Suprapubic skin (tissue), 4 donors: ENCODE measurements at regions not wholly inside any gene's neighbourhood (a gene's known extent, or its start where the extent isn't known, plus 50 kb on each side); places are given as distances from the start of the nearest gene placed in this dataset.

Experiments
- DNase-seq, 2 donors: peaks; one replicate each; pipeline ENCODE4 v3.0.0-alpha.2; 2019; ENCODE audit warnings: low spot score in 2 of 2
- H3K27ac ChIP-seq: fragments of 200-600 bp; sonication (generic); one replicate; pipeline ENCODE4 v1.5.1; 2019
- H3K27me3 ChIP-seq: fragments of 200-600 bp; sonication (generic); one replicate; pipeline ENCODE4 v1.5.1; 2019
- H3K36me3 ChIP-seq: fragments of 200-600 bp; sonication (generic); one replicate; pipeline ENCODE4 v1.5.1; 2019
- H3K4me1 ChIP-seq: fragments of 200-600 bp; sonication (generic); one replicate; pipeline ENCODE4 v1.5.1; 2019
- H3K4me3 ChIP-seq: fragments of 200-600 bp; sonication (generic); one replicate; pipeline ENCODE4 v1.5.1; 2019; ENCODE audit warnings: mild to moderate bottlenecking
- H3K9me3 ChIP-seq: fragments of 200-600 bp; sonication (generic); one replicate; pipeline ENCODE4 v1.5.1; 2019
- EP300 ChIP-seq: sonication (generic); formaldehyde crosslinking; IDR thresholded peaks from one replicate; pipeline ENCODE4 v1.6.1; 2017; ENCODE audit warnings: antibody characterized with exemption
- POLR2A ChIP-seq, 2 donors: fragments of 450-650 bp; IDR thresholded peaks; one replicate each; pipeline ENCODE4 v1.6.1; 2017; ENCODE audit warnings: antibody characterized with exemption in 2 of 2, mild to moderate bottlenecking in 2 of 2, moderate library complexity in 2 of 2
- POLR2AphosphoS5 ChIP-seq, 3 donors: sonication (generic); formaldehyde crosslinking; IDR thresholded peaks; one replicate each; pipeline ENCODE4 v1.6.1; 2017; ENCODE audit warnings: antibody characterized with exemption in 3 of 3
- WGBS: methylation state at CpG from one replicate; pipeline ENCODE4 v1.1.5; 2018; 5-methylcytosine and 5-hydroxymethylcytosine counted together
- TF ChIP-seq, protein P1 (sequence below), 2 donors: fragments of 200-600 bp in 1 of 2; fragments of 450-650 bp in 1 of 2; sonication (generic) in 1 of 2; IDR thresholded peaks; one replicate each; pipeline ENCODE4 v1.5.1; 2016 to 2019; ENCODE audit warnings: antibody characterized with exemption in 2 of 2, mild to moderate bottlenecking in 1 of 2, moderate library complexity in 1 of 2

GRCh38 chr12:125393569-125393968, 328.3 kb downstream of the AACS start:
- WGBS, result 66% methylated on average over 7 of the region's 7 CpGs
- Histone ChIP-seq H3K36me3 (no peaks in the 10 kb centered on the region), H3K4me1 (no peaks in the 10 kb centered on the region), H3K27me3 (no peaks in the 10 kb centered on the region), H3K27ac (no peak overlapping the region), H3K4me3 (no peak overlapping the region), H3K9me3 (no peaks in the 10 kb centered on the region)
- TF ChIP-seq EP300 (no peak), POLR2AphosphoS5 (IDR thresholded peaks at IDR 0.05) (no peak), POLR2A (IDR thresholded peaks at IDR 0.05) (no peak)
- TF ChIP-seq, protein P1, sequence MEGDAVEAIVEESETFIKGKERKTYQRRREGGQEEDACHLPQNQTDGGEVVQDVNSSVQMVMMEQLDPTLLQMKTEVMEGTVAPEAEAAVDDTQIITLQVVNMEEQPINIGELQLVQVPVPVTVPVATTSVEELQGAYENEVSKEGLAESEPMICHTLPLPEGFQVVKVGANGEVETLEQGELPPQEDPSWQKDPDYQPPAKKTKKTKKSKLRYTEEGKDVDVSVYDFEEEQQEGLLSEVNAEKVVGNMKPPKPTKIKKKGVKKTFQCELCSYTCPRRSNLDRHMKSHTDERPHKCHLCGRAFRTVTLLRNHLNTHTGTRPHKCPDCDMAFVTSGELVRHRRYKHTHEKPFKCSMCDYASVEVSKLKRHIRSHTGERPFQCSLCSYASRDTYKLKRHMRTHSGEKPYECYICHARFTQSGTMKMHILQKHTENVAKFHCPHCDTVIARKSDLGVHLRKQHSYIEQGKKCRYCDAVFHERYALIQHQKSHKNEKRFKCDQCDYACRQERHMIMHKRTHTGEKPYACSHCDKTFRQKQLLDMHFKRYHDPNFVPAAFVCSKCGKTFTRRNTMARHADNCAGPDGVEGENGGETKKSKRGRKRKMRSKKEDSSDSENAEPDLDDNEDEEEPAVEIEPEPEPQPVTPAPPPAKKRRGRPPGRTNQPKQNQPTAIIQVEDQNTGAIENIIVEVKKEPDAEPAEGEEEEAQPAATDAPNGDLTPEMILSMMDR (IDR thresholded peaks at IDR 0.05), result no peak
- DNase-seq, result no peak

DNA sequence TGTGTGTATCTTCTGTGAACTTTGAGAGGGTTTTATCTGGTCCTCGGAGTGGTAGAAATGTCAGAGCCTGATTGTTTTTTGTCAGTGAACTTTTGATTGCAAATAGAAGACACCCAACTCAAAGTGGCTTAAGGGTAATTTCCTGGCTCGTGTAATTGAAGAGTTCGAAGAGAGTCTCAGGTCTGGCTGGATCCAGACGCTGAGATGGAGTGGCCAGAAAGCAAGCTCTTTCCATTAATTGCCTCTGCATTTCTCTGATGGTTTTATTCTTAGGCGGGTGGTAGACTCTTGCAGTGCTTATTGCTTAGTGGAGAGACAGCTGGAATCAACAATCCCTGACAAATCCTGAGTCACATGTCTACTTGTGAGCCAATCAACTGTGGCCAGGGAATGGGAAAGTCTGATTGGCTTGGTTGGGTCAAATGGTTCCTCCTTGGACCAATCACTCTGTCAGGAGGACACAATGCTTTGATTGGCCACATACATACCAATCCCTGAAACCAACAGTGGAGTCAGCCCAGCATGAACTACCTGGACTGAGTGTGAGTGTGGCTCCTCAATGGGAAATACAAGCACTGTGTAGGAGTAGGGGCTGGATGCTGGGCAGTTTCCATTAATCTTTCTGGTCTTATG, 330.5 kb downstream of the AACS start:
- no peak for DNase-seq
- Histone ChIP-seq H3K4me1 (no peaks in the 10 kb centered on the region), H3K36me3 (no peaks in the 10 kb centered on the region), H3K4me3 (no peak overlapping the region), H3K27ac (no peak overlapping the region), H3K27me3 (no peaks in the 10 kb centered on the region), H3K9me3 (no peaks in the 10 kb centered on the region)
- WGBS, result 69% methylated on average over 5 of the region's 5 CpGs
- no peak for TF ChIP-seq EP300
- TF ChIP-seq POLR2AphosphoS5 (IDR thresholded peaks at IDR 0.05), result no peak
- TF ChIP-seq, protein P1 (IDR thresholded peaks at IDR 0.05), result no peak
- TF ChIP-seq POLR2A (IDR thresholded peaks at IDR 0.05), result no peak

DNA sequence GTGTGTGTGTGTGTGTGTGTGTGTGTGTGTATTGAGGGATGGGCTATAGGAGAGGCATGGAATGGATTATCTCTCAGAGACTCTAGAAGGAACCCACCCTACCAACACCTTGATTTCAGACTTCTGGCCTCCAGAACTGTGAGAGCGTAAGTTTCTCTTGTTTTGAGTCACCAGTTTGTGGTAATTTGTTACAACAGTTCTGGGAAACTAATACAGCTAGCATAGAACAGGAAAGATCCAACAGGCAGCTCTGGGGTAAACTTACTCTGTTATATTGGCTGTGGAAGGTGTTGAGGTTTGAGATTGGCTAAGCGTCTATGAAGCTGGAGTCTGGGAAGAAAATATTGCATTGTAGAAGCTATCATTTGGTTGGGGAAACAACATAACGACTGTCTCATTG, 334.3 kb downstream of the AACS start:
- 95% methylated on average over 3 of the region's 3 CpGs for WGBS
- H3K4me3 ChIP-seq, result no peak overlapping the region
- no peak for DNase-seq
- TF ChIP-seq POLR2AphosphoS5 (IDR thresholded peaks at IDR 0.05), result no peak
- TF ChIP-seq, protein P1 (IDR thresholded peaks at IDR 0.05), result no peak
- no peak for TF ChIP-seq EP300
- no peak for TF ChIP-seq POLR2A (IDR thresholded peaks at IDR 0.05)
- H3K27me3 ChIP-seq, result no peaks in the 10 kb centered on the region
- H3K4me1 ChIP-seq, result no peaks in the 10 kb centered on the region
- no peaks in the 10 kb centered on the region for H3K36me3 ChIP-seq
- H3K9me3 ChIP-seq, result peaks cover 12% of the 10 kb centered on the region
- H3K27ac ChIP-seq, result no peak overlapping the region

- no peak for DNase-seq
- H3K9me3 ChIP-seq, result peaks cover 12% of the 10 kb centered on the region
- TF ChIP-seq POLR2AphosphoS5 (IDR thresholded peaks at IDR 0.05), result no peak
- no peaks in the 10 kb centered on the region for H3K4me1 ChIP-seq
- no peaks in the 10 kb centered on the region for H3K27me3 ChIP-seq
- H3K36me3 ChIP-seq, result no peaks in the 10 kb centered on the region
- H3K27ac ChIP-seq, result no peak overlapping the region
- H3K4me3 ChIP-seq, result no peak overlapping the region
- 29% methylated on average over 3 of the region's 3 CpGs for WGBS
Measured at GRCh38 chr12:125402874-125403789, 337.9 kb downstream of the AACS start.

- Histone ChIP-seq H3K36me3 (no peaks in the 10 kb centered on the region), H3K27ac (no peak overlapping the region), H3K4me3 (no peak overlapping the region), H3K27me3 (no peaks in the 10 kb centered on the region), H3K4me1 (no peaks in the 10 kb centered on the region), H3K9me3 (peaks cover 12% of the 10 kb centered on the region)
- no peak for DNase-seq
- TF ChIP-seq, protein P1 (IDR thresholded peaks at IDR 0.05), result no peak
- TF ChIP-seq EP300 (no peak), POLR2AphosphoS5 (IDR thresholded peaks at IDR 0.05) (no peak), POLR2A (IDR thresholded peaks at IDR 0.05) (no peak)
- 79% methylated on average over 2 of the region's 2 CpGs for WGBS
Measured at GRCh38 chr12:125403843-125404242, 338.6 kb downstream of the AACS start.
